GM21619 (cell line): ENCODE measurements at regions not wholly inside any gene's neighbourhood (a gene's known extent, or its start where the extent isn't known, plus 50 kb on each side); places are given as distances from the start of the nearest gene placed in this dataset.
"Not testable (repeated sequence)": the region's sequence is repeated elsewhere in the genome, so short reads cannot be mapped to it uniquely, and the experiment has no call there.

Source experiments
- ATAC-seq: cut with Tn5 transposase; IDR thresholded peaks from one replicate; pipeline ENCODE4 v1.9.1; 2021; ENCODE audit not compliant: unreplicated experiment

DNA sequence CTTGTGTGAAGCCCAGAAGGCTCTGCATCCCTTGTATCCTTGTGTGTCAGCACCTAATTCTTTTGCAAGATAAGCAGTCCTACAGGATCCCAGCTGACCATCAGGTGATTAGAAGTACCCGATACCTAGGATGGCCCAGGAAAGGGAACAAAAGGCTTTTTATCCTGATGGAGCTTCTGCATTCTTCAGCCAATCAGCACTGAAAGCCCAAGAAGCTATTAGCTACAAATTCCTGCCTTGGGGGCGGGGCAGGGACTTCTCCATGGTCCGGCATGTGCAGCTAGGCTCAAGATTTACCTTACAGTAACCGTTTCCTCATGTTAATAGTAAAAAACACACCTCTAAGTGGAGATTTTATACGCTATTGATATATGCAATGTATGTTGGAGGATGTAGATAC is 264.6 kb upstream of the THUMPD2 start:
- ATAC-seq = no peak

DNA sequence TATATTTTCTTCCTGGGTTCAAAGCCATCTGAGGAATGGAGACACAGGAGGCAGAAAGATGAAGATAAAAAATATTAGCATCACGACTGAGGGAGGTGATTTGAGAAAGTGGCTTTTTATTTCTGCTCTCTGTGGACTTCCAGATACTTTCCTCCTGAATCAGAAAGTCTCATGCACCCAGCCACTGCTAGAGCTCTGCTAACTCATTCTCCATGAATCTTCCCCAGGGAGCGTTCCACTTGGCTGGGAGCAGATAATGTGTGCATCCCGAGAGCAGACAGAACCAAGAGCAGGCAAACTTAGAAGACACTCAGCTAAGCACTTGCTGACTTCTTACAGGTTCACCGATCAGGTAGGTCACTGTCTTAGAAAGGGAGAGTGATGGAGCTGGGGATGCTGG is 264.1 kb upstream of the THUMPD2 start:
- no peak for ATAC-seq

DNA sequence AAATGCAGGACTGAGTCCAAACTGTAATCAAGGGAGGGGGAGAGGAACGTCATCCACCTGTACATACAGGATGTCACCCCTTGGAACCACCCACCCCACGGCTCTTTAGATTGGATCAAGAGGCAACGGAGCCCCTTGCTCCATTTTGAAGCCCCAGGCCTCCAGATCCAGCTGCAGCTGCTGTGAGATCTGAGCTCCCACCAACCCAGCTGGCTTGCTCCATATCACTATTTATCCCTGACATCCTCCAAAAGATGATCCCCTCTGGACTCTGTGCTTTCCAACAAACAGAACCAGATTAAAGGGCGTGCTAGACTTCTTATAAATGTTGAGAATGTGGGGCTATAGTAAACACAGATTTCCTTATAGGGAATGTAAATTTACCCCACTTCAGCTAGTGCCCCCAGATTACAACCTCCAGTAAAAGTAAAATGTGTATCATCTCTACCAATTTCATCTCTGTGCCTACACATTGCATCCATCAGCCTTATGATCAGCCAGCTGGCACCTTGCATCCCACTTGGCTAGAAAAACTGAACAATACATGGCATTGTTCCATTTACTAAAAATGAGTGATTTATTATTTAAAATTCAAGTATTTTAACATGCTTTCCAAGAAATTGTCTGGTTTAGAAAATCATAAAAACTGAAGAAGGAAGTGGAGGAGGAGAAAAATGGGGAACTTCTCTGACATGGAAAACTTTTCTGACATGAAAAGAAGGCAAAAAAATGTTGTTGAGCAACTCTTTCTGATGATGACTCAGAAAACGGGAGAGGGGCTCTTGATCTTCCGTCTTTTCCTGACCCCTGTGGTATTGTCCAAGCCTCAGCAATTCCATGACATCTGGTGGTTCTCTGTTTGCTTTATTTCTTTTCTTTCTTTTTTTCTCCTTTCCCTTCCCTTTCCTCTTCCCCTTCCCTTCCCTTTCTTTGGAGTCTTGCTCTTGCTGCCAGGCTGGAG is 262.6 kb upstream of the THUMPD2 start:
- no peak for ATAC-seq

GRCh38 chr2:40039549-40039948 is 260.5 kb upstream of the THUMPD2 start:
- no peak for ATAC-seq

DNA sequence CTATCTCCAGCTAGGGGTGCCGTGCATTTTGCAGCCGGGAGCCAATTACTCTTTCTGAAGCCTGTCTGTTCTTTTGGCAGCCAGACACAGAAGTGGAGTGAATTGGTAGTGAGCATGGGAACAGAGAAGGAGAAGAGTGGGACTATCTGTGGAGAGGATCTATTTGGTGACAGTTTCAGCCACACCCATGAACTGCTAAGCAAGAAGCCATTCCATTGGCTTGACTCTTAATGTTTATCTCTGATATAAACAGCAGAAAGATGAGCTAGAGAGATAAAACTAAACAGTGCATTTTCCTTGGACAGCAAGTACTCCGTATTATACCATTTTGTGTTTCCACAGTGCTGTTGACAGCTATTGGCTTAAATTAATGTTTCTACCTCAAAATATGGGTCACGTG is 259.6 kb upstream of the THUMPD2 start:
- ATAC-seq = no peak

DNA sequence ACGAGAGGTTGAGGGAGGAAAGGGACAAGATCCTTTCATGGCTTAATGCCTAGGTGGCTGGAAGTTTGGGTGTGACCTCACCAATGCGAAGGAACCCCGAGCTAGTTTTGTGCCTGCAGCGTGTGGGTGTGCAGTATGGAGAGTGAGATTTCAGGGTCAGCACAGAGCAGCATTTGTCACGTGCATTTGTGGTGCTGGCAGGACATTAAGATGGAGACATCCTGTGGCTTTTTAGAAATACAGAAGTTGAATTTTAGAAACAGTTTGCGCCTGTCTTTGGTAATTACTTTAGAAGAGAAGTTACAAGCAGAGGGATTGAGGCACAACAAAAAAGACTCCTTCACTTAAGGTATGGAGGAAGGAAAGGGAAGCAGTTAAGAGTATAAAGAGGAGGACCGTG is 258.2 kb upstream of the THUMPD2 start:
- ATAC-seq = no peak

GRCh38 chr2:40036241-40036640 is 257.2 kb upstream of the THUMPD2 start:
- no peak for ATAC-seq

GRCh38 chr2:40034801-40035200 is 255.7 kb upstream of the THUMPD2 start:
- ATAC-seq = no peak

DNA sequence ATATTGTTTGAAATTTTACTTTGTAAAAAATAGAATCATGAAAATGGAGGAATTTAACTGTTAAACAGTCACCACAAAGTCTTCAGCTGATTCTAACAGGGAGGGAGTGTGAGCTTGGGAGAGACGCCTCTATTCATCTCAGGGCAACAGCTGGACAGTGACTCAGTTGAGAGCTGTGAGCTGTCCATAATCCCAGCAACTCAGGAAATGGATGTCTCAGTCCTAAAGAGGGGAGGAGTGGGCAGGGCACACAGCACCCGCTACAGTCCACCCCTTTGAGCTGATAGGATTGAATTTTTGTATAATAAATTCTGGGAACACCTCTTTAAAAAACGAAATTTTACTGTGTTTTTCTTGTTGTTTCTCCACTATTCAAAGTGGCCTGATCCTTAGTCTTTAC is 255.1 kb upstream of the THUMPD2 start:
- no peak for ATAC-seq

- no peak for ATAC-seq
Observed at GRCh38 chr2:40033781-40034180, 254.7 kb upstream of the THUMPD2 start.

- ATAC-seq = no peak
Observed at GRCh38 chr2:40032650-40033319, 253.7 kb upstream of the THUMPD2 start.

DNA sequence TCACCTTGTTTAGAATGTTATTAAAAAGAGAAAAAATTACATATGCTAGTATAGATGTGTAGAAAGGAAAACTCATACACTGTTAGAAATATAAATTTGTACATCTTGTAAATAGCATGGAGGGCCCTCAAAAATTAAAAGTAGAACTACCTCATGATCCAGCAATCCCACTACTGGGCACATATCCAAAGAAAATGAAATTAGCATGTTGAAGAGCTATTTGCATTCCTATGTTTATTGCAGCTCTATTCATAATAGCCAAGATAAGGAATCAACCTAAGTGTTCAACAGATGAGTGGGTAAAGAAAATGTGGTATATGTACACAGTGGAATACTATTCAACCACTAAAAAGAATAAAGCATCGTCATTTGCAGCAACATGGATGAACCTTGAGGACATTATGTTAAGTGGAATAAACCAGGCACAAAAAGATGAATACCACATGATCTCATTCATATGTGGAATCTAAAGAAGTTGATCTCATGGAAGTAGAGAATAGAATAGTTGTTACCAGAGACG is 251.5 kb upstream of the THUMPD2 start:
- ATAC-seq = no peak

DNA sequence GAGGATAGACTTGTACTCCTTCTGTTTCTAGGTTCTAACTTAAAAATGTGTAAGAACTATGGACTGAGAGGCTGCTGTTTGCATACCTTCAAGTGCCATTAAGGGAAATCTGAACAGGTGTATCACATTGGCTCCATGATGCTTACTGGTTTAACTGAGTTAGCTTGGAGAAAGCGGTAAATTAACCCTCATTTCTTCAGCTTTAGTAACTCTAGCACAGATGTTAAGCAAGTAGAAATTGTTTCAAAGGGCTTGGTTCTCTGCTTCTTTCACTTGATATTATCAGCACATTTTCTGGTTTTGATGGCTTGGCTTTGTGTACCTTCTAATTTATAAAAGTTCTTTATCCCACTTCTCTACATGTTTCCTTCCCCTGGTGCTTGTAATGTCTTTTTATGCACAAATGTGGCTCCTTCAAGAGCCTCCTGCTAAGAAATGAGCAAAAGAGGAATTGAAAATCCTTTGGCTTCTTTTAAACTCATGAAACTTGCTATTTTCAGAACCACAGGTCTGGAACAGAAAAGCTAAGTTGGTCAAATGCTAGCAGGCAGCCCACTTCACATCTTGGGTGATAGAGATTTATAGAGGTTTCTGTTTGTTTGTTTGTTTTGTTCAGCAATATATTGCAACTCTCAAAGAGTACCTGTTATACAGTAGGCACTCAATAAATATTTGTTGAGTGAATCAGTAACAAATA is 249.9 kb upstream of the THUMPD2 start:
- ATAC-seq = no peak

- ATAC-seq = no peak
Observed at GRCh38 chr2:40027968-40028367, 248.9 kb upstream of the THUMPD2 start.

- ATAC-seq = not testable (repeated sequence)
Observed at GRCh38 chr2:40025276-40025675, 246.2 kb upstream of the THUMPD2 start.

DNA sequence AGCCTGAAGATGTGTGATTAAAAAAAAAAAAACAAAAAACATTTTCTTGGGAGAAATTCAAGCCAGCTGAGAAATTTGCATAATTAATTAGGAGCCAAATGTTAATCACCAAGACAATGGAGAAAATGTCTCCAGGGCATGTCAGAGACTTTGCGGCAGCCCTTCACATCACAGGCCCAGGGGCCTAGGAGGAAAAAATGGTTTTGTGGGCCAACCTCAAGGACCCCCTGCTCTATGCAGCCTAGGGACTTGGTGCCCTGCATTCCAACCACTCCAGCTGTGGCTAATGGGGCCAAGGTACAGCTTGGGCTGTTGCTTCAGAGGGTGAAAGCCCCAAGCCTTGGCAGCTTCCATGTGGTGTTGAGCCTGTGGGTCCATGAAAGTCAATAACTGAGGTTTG is 241.9 kb upstream of the THUMPD2 start:
- ATAC-seq = no peak

DNA sequence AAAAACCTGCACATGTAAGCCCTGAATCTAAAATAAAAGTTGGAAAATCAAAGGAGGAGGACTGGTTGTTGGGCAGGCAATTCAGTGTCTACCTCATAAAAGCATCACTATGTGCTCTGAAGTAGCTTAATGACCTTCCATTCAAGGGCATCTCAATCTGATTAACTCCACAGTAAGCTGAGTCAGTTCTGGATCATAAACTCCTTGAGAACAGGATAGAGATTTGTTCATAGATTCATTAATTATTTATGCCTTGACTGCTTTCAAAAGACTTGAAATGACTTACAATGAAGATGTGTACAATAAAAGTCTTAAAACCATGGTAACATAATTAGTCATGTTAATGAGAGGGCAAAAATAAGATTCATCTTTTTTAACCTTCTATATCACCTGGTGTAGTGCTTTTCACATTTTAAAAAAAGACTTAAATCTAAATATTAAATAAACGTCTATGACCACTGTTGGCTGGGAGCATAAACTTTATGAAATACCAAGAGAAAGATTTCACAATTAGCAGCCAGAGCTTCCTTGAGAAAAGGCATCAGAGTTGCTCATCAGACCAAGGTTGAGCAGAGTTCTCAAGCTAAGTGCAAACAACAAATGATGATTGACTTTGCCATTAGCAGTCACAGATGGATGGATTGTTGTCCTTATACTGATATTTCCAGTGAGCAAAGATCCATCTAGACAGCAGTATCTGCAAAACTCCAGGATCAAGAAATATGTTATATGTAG is 237.3 kb upstream of the THUMPD2 start:
- no peak for ATAC-seq

GRCh38 chr2:40013962-40014361 is 234.9 kb upstream of the THUMPD2 start:
- ATAC-seq = not testable (repeated sequence)

GRCh38 chr2:40004336-40004735 is 225.3 kb upstream of the THUMPD2 start:
- ATAC-seq = no peak

DNA sequence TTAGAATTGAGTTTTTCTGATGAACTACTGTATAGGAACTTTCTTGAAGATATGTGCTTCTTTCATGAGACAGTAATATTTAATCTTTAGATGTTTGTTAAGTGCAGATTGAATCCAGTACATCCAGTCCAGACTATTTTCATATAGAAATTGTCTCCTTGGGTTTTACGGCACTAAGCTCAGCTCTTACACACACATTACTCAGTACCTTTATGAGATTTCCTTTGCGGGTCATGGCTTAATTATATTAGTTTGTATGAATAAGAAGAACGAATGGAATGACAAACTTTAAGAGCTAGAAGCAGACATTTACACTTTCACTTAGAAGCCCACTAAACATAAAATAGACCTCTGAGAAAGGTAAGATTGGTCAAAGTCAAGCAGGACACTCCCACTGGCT is 223.3 kb upstream of the THUMPD2 start:
- ATAC-seq = no peak

DNA sequence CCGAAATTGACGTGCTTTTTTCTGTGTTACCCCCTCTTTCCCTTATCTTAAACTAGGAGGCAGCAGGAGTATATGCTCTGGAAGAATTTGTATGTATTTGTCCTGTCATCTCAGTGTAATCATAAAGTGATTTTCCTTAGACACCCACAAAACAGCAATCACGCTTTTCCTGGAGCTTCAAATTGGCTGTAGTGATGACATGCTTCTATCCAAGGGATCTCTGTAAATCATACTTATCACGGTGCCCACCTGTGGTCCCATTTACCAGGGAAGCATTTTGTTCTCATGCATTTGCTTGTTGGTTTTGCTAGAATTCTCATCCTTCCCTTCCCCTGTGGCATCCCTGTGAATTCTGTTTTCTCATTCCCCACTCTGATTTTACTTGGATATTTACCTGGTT is 220.8 kb upstream of the THUMPD2 start:
- ATAC-seq = no peak
